ENCODE measurements at regions not wholly inside any gene's neighbourhood (a gene's known extent, or its start where the extent isn't known, plus 50 kb on each side); places are given as distances from the start of the nearest gene placed in this dataset.

GRCh38 chrX:21056622-21057021 lies 317.6 kb upstream of the CNKSR2 start:
- no peak for DNase-seq

- no peak for DNase-seq
Measured at GRCh38 chrX:21047034-21047455, 327.2 kb upstream of the CNKSR2 start.

- DNase-seq, result no peak
Measured at GRCh38 chrX:21014326-21014725, 359.9 kb upstream of the CNKSR2 start.

GRCh38 chrX:21004835-21005234 lies 369.4 kb upstream of the CNKSR2 start:
- no peak for DNase-seq

- no peak for DNase-seq
Measured at GRCh38 chrX:20995829-20996228, 378.4 kb upstream of the CNKSR2 start.

GRCh38 chrX:20989361-20989760 lies 384.9 kb upstream of the CNKSR2 start:
- DNase-seq, result no peak

GRCh38 chrX:20988804-20989203 lies 385.4 kb upstream of the CNKSR2 start:
- DNase-seq, result no peak

GRCh38 chrX:20988118-20988517 lies 386.1 kb upstream of the CNKSR2 start:
- DNase-seq, result no peak

GRCh38 chrX:20980426-20980825 lies 393.8 kb upstream of the CNKSR2 start:
- no peak for DNase-seq

GRCh38 chrX:20974326-20974725 lies 399.9 kb upstream of the CNKSR2 start:
- DNase-seq, result no peak

- no peak for DNase-seq
Measured at GRCh38 chrX:20973038-20973437, 401.2 kb upstream of the CNKSR2 start.

GRCh38 chrX:20971250-20971649 lies 403.0 kb upstream of the CNKSR2 start:
- DNase-seq, result no peak

GRCh38 chrX:20969565-20969964 lies 404.7 kb upstream of the CNKSR2 start:
- DNase-seq, result no peak

GRCh38 chrX:20968996-20969395 lies 405.2 kb upstream of the CNKSR2 start:
- no peak for DNase-seq

GRCh38 chrX:20967725-20968124 lies 406.5 kb upstream of the CNKSR2 start:
- no peak for DNase-seq

- no peak for DNase-seq
Measured at GRCh38 chrX:20965270-20966044, 408.8 kb upstream of the CNKSR2 start.

GRCh38 chrX:20954014-20954413 lies 420.2 kb upstream of the CNKSR2 start:
- no peak for DNase-seq

- no peak for DNase-seq
Measured at GRCh38 chrX:20952180-20952579, 422.0 kb upstream of the CNKSR2 start.

GRCh38 chrX:20951016-20951810 lies 423.0 kb upstream of the CNKSR2 start:
- no peak for DNase-seq

GRCh38 chrX:20947411-20947912 lies 426.8 kb upstream of the CNKSR2 start:
- no peak for DNase-seq

GRCh38 chrX:20913760-20914159 lies 460.5 kb upstream of the CNKSR2 start:
- no peak for DNase-seq

GRCh38 chrX:20906571-20906970 lies 467.6 kb upstream of the CNKSR2 start:
- DNase-seq, result no peak

GRCh38 chrX:20884565-20884964 lies 489.7 kb upstream of the CNKSR2 start:
- no peak for DNase-seq

GRCh38 chrX:20863649-20864048 lies 510.6 kb upstream of the CNKSR2 start:
- no peak for DNase-seq

Data from CD4-positive, alpha-beta T cell treated with Interferon gamma for 1 hour (primary cell).